ENCODE measurements at regions not wholly inside any gene's neighbourhood (a gene's known extent, or its start where the extent isn't known, plus 50 kb on each side); places are given as distances from the start of the nearest gene placed in this dataset.
"Not testable (repeated sequence)": the region's sequence is repeated elsewhere in the genome, so short reads cannot be mapped to it uniquely, and the experiment has no call there.

DNA sequence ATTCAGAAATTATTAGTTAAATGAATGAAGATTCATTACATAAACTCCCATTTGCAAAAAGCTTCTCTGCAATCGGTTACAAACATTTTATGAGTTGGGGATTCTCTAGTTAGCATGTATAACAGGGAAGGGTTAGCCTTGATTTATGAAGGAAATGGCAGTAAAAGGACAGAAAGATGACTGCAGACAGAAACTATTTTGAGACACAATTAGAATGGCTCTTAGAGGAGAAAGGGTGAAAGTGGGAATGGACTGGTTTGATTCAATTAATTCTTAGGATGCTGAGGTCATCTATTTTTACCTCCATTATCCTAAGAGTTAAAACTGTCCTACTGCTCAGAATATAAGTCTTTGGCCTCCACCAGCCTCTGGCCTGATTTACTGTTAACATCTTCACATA, 250.8 kb upstream of the DLGAP1 start:
- no peak overlapping the region for H3K4me3 ChIP-seq
- H3K4me1 ChIP-seq: no peaks in the 10 kb centered on the region

DNA sequence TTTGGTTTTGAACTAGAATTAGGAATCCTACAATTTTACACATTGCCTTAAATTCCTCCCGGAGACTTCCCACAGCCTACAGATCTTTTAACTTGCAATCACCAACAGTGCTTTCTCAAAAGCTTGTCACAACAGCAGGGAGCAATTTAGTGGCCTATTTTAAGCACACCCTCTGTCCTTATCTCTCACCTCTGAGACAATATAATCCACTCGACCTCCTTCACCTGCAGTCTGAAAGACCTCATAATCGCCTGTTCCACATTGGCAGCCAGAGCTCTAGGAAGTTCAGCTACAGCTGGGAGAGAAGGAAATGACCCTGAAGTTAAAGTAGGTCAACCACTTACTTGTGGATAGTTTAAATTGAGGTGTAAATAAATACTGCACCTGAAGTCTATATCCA, 249.7 kb upstream of the DLGAP1 start:
- no peak for DNase-seq
- Histone ChIP-seq H3K4me3 (no peak overlapping the region), H3K4me1 (no peaks in the 10 kb centered on the region), H3K36me3 (no peaks in the 10 kb centered on the region), H3K27ac (no peak overlapping the region), H3K9me3 (replicated peaks) (no peaks in the 10 kb centered on the region), H3K27me3 (no peaks in the 10 kb centered on the region)

More for the DNA sequence above, 250.8 kb upstream of the DLGAP1 start:
- H3K9me3 ChIP-seq (replicated peaks): no peaks in the 10 kb centered on the region
- DNase-seq: no peak
- H3K27ac ChIP-seq: no peak overlapping the region
- H3K36me3 ChIP-seq: no peaks in the 10 kb centered on the region
- no peaks in the 10 kb centered on the region for H3K27me3 ChIP-seq

DNA sequence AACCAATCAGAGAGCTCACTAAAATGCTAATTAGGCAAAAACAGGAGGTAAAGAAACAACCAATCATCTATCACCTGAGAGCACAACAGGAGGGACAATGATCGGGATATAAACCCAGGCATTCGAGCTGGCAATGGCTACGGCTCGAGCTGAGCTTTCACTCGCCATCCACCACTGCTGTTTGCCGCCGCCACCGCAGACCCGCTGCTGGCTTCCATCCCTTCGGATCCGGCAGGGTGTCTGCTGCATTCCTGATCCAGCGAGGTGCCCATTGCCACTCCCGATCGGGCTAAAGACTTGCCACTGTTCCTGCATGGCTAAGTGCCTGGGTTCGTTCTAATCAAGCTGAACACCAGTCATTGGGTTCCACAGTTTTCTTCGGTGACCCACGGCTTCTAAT, 236.7 kb upstream of the DLGAP1 start:
- Histone ChIP-seq H3K4me3 (no peak overlapping the region), H3K27me3 (no peaks in the 10 kb centered on the region), H3K27ac (no peak overlapping the region), H3K9me3 (replicated peaks) (no peaks in the 10 kb centered on the region), H3K36me3 (no peaks in the 10 kb centered on the region), H3K4me1 (no peaks in the 10 kb centered on the region)
- no peak for DNase-seq

DNA sequence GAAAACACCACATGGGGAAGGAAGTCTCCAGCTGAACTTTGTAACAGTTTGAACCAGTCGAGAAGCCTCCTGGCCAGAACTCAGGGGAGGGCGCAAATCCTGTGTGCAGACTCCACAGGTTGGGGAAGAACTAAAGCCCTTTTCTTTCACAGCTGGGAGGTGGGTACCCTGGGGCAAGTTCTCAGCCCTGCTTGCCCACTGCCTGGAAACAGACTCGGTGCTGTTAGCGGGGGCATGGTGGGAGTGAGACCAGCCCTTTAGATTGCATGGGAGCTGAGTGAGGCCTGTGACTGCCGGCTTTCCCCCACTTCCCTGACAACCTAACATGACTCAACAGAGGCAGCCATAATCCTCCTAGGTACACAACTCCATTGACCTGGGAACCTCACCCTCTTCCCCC, 223.6 kb upstream of the DLGAP1 start:
- H3K4me3 ChIP-seq; H3K36me3 ChIP-seq; H3K9me3 ChIP-seq (replicated peaks); H3K4me1 ChIP-seq; H3K27me3 ChIP-seq; H3K27ac ChIP-seq; DNase-seq: not testable (repeated sequence)

DNA sequence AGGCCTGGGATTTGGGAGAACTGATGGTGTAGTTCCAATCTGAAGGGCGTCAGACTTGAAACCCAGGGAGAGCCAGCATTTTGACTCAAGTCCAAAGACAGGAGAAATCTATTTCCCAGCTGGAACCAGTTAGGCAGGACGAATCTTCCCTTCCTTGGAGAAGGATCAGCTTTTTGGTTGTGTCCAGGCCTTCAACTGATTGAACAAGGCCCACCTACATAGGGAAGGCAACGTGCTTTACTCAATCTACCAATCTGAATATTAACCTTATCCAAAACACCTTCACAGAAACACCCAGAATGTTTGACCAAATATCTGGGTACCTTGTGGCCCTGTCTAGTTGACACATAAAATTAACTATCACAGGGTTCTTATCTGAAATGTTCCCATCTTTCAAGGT, 221.9 kb upstream of the DLGAP1 start:
- Histone ChIP-seq H3K9me3 (replicated peaks) (no peaks in the 10 kb centered on the region), H3K36me3 (no peaks in the 10 kb centered on the region), H3K4me3 (no peak overlapping the region), H3K27ac (no peak overlapping the region), H3K4me1 (no peaks in the 10 kb centered on the region), H3K27me3 (no peaks in the 10 kb centered on the region)
- no peak for DNase-seq

DNA sequence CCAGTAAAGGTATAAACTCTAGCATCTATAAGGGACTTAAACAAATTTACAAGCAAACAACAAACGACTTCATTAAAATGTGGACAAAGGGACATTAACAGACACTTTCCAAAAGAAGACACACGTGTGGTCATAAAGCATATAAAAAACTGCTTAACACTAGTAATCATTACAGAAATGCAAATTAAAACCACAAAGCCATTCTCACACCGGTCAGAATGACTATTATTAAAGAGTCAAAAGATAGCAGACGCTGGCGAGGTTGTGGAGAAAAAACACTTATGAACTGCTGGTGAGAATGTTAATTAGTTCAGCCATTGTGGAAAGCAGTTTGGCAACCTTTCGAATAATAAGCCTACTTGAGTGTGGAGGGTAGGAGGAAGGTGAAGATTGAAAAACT, 217.1 kb upstream of the DLGAP1 start:
- Histone ChIP-seq H3K4me3 (no peak overlapping the region), H3K27ac (no peak overlapping the region), H3K36me3 (no peaks in the 10 kb centered on the region), H3K4me1 (no peaks in the 10 kb centered on the region), H3K9me3 (replicated peaks) (no peaks in the 10 kb centered on the region), H3K27me3 (no peaks in the 10 kb centered on the region)
- DNase-seq: no peak

DNA sequence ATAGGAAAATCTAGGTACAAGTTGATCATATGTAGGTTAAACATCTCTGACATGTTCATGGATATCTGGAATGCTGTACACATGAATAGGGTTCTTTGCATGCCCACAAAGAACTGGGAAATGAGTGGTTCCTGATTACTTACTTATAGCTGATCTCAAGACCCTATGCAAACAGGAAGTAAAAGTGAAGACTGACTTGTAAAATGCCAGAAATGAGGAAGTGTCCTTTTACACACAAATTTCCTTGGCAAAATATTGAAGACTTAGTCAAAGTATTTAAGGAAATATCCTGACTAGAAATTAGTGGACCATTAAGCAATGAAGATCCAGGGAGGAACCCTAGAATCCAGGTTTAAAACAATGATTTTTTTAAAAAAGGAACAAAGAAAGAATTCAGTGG, 203.7 kb upstream of the DLGAP1 start:
- H3K27ac ChIP-seq: no peak overlapping the region
- no peak overlapping the region for H3K4me3 ChIP-seq
- no peak for DNase-seq
- no peaks in the 10 kb centered on the region for H3K36me3 ChIP-seq
- H3K4me1 ChIP-seq: no peaks in the 10 kb centered on the region
- no peaks in the 10 kb centered on the region for H3K27me3 ChIP-seq
- no peaks in the 10 kb centered on the region for H3K9me3 ChIP-seq (replicated peaks)

DNA sequence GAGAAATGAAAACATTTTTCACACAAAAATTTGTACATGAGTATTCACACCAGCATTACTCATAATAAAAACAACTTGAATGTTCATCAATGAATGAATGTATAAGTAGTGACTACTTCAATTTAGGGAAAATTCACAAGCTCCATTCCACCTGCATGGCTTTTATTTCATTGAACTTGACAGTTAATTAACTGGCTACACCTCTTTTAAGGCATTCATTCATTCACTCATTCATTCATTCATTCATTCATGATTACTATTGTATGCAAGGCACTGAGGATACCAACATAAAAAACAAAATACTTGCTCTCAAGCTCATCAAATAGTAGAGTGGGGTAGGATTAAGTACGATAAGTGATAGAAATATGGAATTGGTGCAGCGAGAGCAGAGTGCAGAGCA, 198.3 kb upstream of the DLGAP1 start:
- no peaks in the 10 kb centered on the region for H3K4me1 ChIP-seq
- DNase-seq: no peak
- no peaks in the 10 kb centered on the region for H3K36me3 ChIP-seq
- H3K27me3 ChIP-seq: no peaks in the 10 kb centered on the region
- H3K27ac ChIP-seq: no peak overlapping the region
- H3K4me3 ChIP-seq: no peak overlapping the region
- H3K9me3 ChIP-seq (replicated peaks): no peaks in the 10 kb centered on the region

DNA sequence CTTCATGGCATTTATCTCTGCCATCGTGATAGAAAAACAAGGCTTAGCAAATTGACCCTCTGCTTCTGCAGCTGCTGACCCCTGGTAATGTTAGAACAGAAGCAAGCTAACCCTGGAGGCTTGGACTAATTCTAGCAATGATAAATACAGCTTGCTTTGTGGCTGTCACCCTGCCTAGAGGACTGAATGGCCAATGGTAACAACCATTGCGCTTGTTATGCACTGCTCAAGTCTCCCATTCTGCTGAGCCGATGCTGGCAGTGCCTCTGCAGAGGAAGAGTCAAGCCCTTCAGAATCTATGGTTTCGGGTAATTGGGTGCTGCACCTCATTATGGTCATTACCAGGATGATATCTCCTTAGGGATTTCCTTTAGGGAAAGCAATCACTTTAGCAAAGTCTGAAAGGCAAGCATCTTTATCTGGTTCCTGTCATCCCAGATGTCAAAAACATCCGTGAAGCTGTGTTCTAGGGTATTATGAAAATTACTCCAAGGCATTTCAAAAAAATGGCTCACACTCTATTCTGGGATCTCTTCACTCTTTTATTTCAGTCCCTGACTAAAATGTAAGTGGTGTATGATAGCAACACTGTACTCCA, 186.8 kb upstream of the DLGAP1 start:
- Histone ChIP-seq H3K4me3 (no peak overlapping the region), H3K9me3 (replicated peaks) (no peaks in the 10 kb centered on the region), H3K27ac (no peak overlapping the region), H3K36me3 (no peaks in the 10 kb centered on the region), H3K27me3 (no peaks in the 10 kb centered on the region), H3K4me1 (no peaks in the 10 kb centered on the region; the same call in 1 of the 2 replicates)
- DNase-seq: peak; percentile 13 to 42

DNA sequence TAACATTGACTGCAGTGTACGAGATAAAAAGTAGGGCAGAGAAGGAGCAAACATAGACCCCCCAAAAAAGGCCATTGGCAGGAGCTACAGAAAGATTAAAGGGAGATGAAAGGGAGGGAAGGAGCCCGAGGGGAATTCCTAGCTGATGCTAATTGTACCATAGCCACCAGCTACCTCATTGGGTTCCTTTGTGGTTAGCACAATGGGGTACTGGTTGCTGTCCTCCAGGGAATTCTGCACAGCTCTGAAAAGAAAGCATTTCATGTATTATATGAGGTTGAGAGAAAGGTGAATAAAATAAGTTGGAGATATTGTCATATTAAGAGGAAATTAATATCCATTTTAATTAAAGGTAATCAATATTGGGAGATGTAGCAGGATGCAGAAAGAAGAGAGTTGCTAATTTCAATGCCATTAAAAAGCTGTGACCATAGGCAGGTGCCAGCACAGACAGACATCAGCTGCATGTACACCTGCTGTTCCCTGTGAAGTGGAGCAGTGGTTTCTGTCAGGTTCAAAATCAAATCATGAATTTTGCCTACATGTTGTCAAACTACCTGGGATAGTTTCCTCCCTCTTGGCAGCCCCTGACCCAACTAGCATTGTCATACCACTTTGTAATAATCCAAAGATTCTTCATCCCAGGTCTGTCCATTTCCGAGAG, 185.4 kb upstream of the DLGAP1 start:
- H3K9me3 ChIP-seq (replicated peaks): no peaks in the 10 kb centered on the region
- H3K4me1 ChIP-seq: no peaks in the 10 kb centered on the region; the same call in 1 of the 2 replicates

DNA sequence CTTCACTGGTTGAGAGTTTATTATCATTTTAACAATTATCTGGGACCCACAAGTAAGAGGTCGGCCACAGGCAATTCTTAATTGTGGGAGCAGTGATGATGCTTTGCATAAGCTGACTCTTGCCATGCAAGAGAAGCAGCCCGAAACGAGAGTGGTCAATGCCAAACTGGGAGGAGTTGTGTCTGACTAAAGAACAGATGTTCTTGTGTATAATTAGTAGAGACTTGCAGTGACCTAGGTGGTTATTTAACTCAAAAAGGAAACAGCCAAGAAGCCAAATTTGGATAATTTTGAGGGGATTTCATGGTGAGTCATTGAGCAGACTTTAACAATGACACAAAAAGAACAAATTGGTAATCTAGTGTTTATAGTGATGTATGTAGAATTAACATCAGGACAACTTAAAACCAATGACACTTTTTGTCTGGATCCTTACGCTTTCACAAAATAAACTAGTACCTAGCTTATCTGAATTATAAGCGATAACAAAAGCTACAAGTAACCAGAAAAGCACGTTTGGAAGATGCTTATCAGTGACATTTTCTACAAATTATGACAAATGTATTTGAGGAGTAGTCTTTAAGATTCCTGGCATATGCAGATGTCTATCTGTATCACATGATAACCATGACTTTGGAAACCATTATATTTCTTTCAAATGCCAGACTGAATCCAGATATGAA, 184.7 kb upstream of the DLGAP1 start:
- peak in 1 of 2 experiments; percentile 20 for DNase-seq
- H3K27ac ChIP-seq: no peak overlapping the region
- H3K4me1 ChIP-seq: no peaks in the 10 kb centered on the region; the same call in 1 of the 2 replicates
- H3K4me3 ChIP-seq: no peak overlapping the region
- no peaks in the 10 kb centered on the region for H3K36me3 ChIP-seq
- H3K27me3 ChIP-seq: no peaks in the 10 kb centered on the region
- no peaks in the 10 kb centered on the region for H3K9me3 ChIP-seq (replicated peaks)

More for the DNA sequence above, 185.4 kb upstream of the DLGAP1 start:
- H3K36me3 ChIP-seq: no peaks in the 10 kb centered on the region
- no peaks in the 10 kb centered on the region for H3K27me3 ChIP-seq
- H3K27ac ChIP-seq: no peak overlapping the region
- no peak overlapping the region for H3K4me3 ChIP-seq
- peak in 1 of 2 experiments; percentile 25 for DNase-seq

DNA sequence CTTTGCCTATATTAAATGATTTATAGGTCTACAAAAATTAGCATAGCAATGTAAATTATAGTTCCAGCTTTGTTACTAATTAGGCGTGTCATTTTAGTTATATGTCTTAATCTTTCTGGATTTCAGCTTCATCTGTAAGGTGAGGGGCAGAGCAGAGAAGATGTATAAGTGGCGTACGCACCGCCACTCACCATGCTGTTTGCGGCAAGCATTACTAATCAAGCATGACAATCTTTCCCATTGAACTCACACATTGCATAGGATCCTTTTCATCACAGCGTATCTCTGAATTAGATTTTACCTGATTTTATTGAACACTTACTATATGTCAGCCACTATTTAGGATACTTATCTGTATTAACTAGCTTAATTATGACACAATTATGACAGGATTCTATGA, 183.6 kb upstream of the DLGAP1 start:
- H3K36me3 ChIP-seq: no peaks in the 10 kb centered on the region
- DNase-seq: no peak
- H3K27me3 ChIP-seq: no peaks in the 10 kb centered on the region
- H3K9me3 ChIP-seq (replicated peaks): no peaks in the 10 kb centered on the region
- no peak overlapping the region for H3K27ac ChIP-seq
- H3K4me1 ChIP-seq: no peaks in the 10 kb centered on the region; the same call in 1 of the 2 replicates
- H3K4me3 ChIP-seq: no peak overlapping the region

DNA sequence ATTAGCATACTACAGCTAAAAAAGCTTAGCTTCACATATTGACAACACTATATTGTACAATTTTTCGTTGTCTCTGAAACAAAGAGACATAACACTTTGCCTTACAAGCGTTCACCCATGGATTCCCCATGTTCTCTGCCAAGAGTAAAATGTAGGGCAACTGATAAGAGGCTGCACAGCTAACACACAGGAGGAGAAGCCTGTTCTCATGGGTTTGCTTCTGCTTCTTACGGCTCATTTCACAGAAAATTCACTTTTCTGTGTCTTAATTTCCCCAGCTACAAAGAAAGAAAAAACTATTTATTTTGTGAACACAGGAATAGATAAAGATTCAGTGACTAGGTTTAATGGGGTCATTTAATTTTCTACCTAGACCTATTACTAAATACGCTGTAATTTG, 182.8 kb upstream of the DLGAP1 start:
- Histone ChIP-seq H3K36me3 (no peaks in the 10 kb centered on the region), H3K27me3 (no peaks in the 10 kb centered on the region), H3K27ac (no peak overlapping the region), H3K9me3 (replicated peaks) (no peaks in the 10 kb centered on the region), H3K4me1 (no peaks in the 10 kb centered on the region; the same call in 1 of the 2 replicates), H3K4me3 (no peak overlapping the region)
- no peak for DNase-seq

DNA sequence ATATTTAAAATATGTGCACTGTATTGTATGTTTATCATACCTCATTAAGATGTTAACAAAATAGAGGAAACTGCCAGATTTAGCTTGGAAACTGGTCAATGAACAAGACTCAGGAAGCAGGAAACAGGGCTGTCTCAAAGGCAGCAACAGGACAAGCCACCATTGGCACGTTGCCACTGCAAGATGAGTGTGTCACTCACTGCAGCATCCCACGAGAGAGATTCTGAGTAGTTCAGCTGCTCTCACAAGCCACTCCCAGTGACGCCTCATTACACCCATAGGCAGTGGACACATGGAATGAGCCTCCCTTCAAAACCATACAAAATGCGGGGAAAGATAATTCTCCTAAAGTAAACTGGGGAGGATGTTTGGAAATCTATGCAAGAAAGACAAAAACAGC, 181.9 kb upstream of the DLGAP1 start:
- Histone ChIP-seq H3K4me3 (no peak overlapping the region), H3K9me3 (replicated peaks) (no peaks in the 10 kb centered on the region), H3K36me3 (no peaks in the 10 kb centered on the region), H3K4me1 (no peaks in the 10 kb centered on the region; the same call in 1 of the 2 replicates), H3K27me3 (no peaks in the 10 kb centered on the region), H3K27ac (no peak overlapping the region)
- peak; percentile 58 to 77 for DNase-seq

DNA sequence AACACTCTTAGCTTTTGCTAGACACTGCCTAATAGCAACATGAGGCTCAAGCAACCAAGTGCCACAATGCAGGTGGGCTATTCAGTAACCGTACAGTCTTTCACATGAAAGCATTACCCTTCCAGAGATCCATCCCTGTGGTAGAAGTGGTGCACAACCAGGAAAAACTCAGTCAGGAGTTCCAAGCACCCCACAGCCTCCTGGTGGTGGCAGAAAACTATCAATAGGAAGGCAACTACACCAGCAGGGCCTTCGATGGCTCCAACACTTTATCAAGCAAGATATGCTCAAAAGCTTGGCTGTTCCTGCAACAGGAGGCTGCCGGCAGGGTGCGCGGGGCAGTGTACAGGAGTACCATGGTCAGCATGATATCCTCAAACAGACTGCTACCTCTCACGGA, 176.1 kb upstream of the DLGAP1 start:
- no peak for DNase-seq
- no peak overlapping the region for H3K27ac ChIP-seq

More for the DNA sequence above, 176.1 kb upstream of the DLGAP1 start:
- Histone ChIP-seq H3K27me3 (no peaks in the 10 kb centered on the region), H3K4me1 (no peaks in the 10 kb centered on the region), H3K4me3 (no peak overlapping the region), H3K36me3 (no peaks in the 10 kb centered on the region), H3K9me3 (replicated peaks) (no peaks in the 10 kb centered on the region)
